Osteoblast (primary cell): ENCODE measurements at regions not wholly inside any gene's neighbourhood (a gene's known extent, or its start where the extent isn't known, plus 50 kb on each side); places are given as distances from the start of the nearest gene placed in this dataset.

Experiments used
- DNase-seq: peaks from one replicate; pipeline ENCODE4 v3.0.0; 2011; ENCODE audit warnings: low spot score, mixed read lengths; ENCODE audit not compliant: insufficient read length; ENCODE audit errors: missing footprints
- H2AFZ ChIP-seq: 2 replicates; pipeline ENCODE4 v1.6.0; 2011; ENCODE audit warnings: mild to moderate bottlenecking, low read length
- H3K27ac ChIP-seq: 2 replicates; pipeline ENCODE4 v1.5.1; 2011; ENCODE audit warnings: mild to moderate bottlenecking, low read depth, low read length, moderate library complexity
- H3K27me3 ChIP-seq: 2 replicates; pipeline ENCODE4 v1.6.0; 2012; ENCODE audit warnings: mild to moderate bottlenecking, control low read depth, inconsistent platforms, low read length, moderate library complexity; ENCODE audit not compliant: insufficient read depth
- H3K36me3 ChIP-seq: 2 replicates; pipeline ENCODE4 v1.5.1; 2011; ENCODE audit warnings: mild to moderate bottlenecking, low read length, control low read depth, moderate library complexity; ENCODE audit not compliant: insufficient read depth
- H3K4me1 ChIP-seq: 2 replicates; pipeline ENCODE4 v1.5.1; 2011; ENCODE audit warnings: mild to moderate bottlenecking, low read length, control low read depth, moderate library complexity; ENCODE audit not compliant: insufficient read depth
- H3K4me2 ChIP-seq: 2 replicates; pipeline ENCODE4 v1.6.0; 2011; ENCODE audit warnings: mild to moderate bottlenecking, low read length; ENCODE audit not compliant: insufficient read depth
- H3K4me3 ChIP-seq: fragments of 200-600 bp; sonication (generic); 3 replicates; pipeline ENCODE4 v1.5.1; 2012; ENCODE audit warnings: mild to moderate bottlenecking, low read length, inconsistent platforms; ENCODE audit not compliant: insufficient read depth
- H3K79me2 ChIP-seq: 2 replicates; pipeline ENCODE4 v1.6.0; 2012; ENCODE audit warnings: mild to moderate bottlenecking, low read length, control low read depth, inconsistent platforms; ENCODE audit not compliant: insufficient read depth
- H3K9me3 ChIP-seq: 2 replicates; pipeline ENCODE4 v1.5.1; 2011; ENCODE audit warnings: low read depth, low read length, control low read depth
- H4K20me1 ChIP-seq: 2 replicates; pipeline ENCODE4 v1.6.0; 2012; ENCODE audit warnings: mild to moderate bottlenecking, low read length, control low read depth; ENCODE audit not compliant: insufficient read depth
- CTCF ChIP-seq: IDR thresholded peaks from 2 replicates; pipeline ENCODE4 v1.5.1; 2011; ENCODE audit warnings: mild to moderate bottlenecking, low read depth, low read length, moderate library complexity; ENCODE audit errors: extremely low read depth

- DNase-seq: no peak
Measured at GRCh38 chr18:39519741-39520140, 1954.1 kb upstream of the CELF4 start.

GRCh38 chr18:39515299-39515698 is 1949.7 kb upstream of the CELF4 start:
- no peaks in the 10 kb centered on the region for H3K4me1 ChIP-seq
- TF ChIP-seq CTCF: no peak
- H4K20me1 ChIP-seq: no peaks in the 10 kb centered on the region
- H3K27ac ChIP-seq: no peak overlapping the region
- DNase-seq: no peak
- H3K9me3 ChIP-seq: no peaks in the 10 kb centered on the region
- no peak overlapping the region for H2AFZ ChIP-seq
- H3K4me2 ChIP-seq: no peak overlapping the region
- no peak overlapping the region for H3K4me3 ChIP-seq
- H3K27me3 ChIP-seq: no peaks in the 10 kb centered on the region
- no peaks in the 10 kb centered on the region for H3K79me2 ChIP-seq
- H3K36me3 ChIP-seq: no peaks in the 10 kb centered on the region

More at GRCh38 chr18:39519741-39520140, 1954.1 kb upstream of the CELF4 start:
- Histone ChIP-seq H3K4me1 (no peaks in the 10 kb centered on the region), H3K9me3 (no peaks in the 10 kb centered on the region), H3K4me3 (no peak overlapping the region), H3K27ac (no peak overlapping the region), H3K79me2 (no peaks in the 10 kb centered on the region), H3K4me2 (no peak overlapping the region), H3K36me3 (no peaks in the 10 kb centered on the region), H4K20me1 (no peaks in the 10 kb centered on the region), H2AFZ (no peak overlapping the region), H3K27me3 (no peaks in the 10 kb centered on the region)
- TF ChIP-seq CTCF: no peak

GRCh38 chr18:39513186-39513585 is 1947.6 kb upstream of the CELF4 start:
- no peak for TF ChIP-seq CTCF
- no peak overlapping the region for H2AFZ ChIP-seq
- no peaks in the 10 kb centered on the region for H3K36me3 ChIP-seq
- H3K79me2 ChIP-seq: no peaks in the 10 kb centered on the region
- no peaks in the 10 kb centered on the region for H3K9me3 ChIP-seq
- H3K27ac ChIP-seq: no peak overlapping the region
- no peaks in the 10 kb centered on the region for H3K4me1 ChIP-seq
- no peak overlapping the region for H3K4me2 ChIP-seq
- H3K4me3 ChIP-seq: no peak overlapping the region
- no peak for DNase-seq
- H3K27me3 ChIP-seq: no peaks in the 10 kb centered on the region
- H4K20me1 ChIP-seq: no peaks in the 10 kb centered on the region

- Histone ChIP-seq H3K27me3 (no peaks in the 10 kb centered on the region), H4K20me1 (no peaks in the 10 kb centered on the region), H3K27ac (no peak overlapping the region), H3K4me1 (no peaks in the 10 kb centered on the region), H3K4me2 (no peak overlapping the region), H3K9me3 (no peaks in the 10 kb centered on the region), H3K36me3 (no peaks in the 10 kb centered on the region), H3K79me2 (no peaks in the 10 kb centered on the region), H3K4me3 (no peak overlapping the region), H2AFZ (no peak overlapping the region)
- no peak for DNase-seq
- no peak for TF ChIP-seq CTCF
Measured at GRCh38 chr18:39506581-39507330, 1941.2 kb upstream of the CELF4 start.
